ENCODE measurements at regions not wholly inside any gene's neighbourhood (a gene's known extent, or its start where the extent isn't known, plus 50 kb on each side); places are given as distances from the start of the nearest gene placed in this dataset.

GRCh38 chr20:52011093-52011492, 180.5 kb downstream of the ZFP64 start:
- Mint-ChIP-seq H3K9me3 (ENCODE audit: low read depth) (peaks cover 10% of the 10 kb centered on the region), H3K4me3 (ENCODE audit: unreplicated experiment) (no peak overlapping the region), H3K36me3 (ENCODE audit: low read depth) (peaks cover 3% of the 10 kb centered on the region), H3K27ac (ENCODE audit: unreplicated experiment) (no peak overlapping the region), H3K4me1 (ENCODE audit: low read depth) (no peaks in the 10 kb centered on the region), H3K27me3 (ENCODE audit: low read depth) (no peaks in the 10 kb centered on the region)
- DNase-seq (ENCODE audit: low spot score), result no peak
- TF ChIP-seq, protein P1, sequence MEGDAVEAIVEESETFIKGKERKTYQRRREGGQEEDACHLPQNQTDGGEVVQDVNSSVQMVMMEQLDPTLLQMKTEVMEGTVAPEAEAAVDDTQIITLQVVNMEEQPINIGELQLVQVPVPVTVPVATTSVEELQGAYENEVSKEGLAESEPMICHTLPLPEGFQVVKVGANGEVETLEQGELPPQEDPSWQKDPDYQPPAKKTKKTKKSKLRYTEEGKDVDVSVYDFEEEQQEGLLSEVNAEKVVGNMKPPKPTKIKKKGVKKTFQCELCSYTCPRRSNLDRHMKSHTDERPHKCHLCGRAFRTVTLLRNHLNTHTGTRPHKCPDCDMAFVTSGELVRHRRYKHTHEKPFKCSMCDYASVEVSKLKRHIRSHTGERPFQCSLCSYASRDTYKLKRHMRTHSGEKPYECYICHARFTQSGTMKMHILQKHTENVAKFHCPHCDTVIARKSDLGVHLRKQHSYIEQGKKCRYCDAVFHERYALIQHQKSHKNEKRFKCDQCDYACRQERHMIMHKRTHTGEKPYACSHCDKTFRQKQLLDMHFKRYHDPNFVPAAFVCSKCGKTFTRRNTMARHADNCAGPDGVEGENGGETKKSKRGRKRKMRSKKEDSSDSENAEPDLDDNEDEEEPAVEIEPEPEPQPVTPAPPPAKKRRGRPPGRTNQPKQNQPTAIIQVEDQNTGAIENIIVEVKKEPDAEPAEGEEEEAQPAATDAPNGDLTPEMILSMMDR (IDR thresholded peaks at IDR 0.05), result no peak

- Mint-ChIP-seq H3K36me3 (ENCODE audit: low read depth) (peaks cover 3% of the 10 kb centered on the region), H3K27me3 (ENCODE audit: low read depth) (no peaks in the 10 kb centered on the region), H3K4me3 (ENCODE audit: unreplicated experiment) (no peak overlapping the region), H3K27ac (ENCODE audit: unreplicated experiment) (no peak overlapping the region), H3K4me1 (ENCODE audit: low read depth) (no peaks in the 10 kb centered on the region), H3K9me3 (ENCODE audit: low read depth) (peaks cover 10% of the 10 kb centered on the region)
- TF ChIP-seq, protein P1 (IDR thresholded peaks at IDR 0.05), result no peak
- no peak for DNase-seq (ENCODE audit: low spot score)
Observed at GRCh38 chr20:52010541-52010940, 181.0 kb downstream of the ZFP64 start.

DNA sequence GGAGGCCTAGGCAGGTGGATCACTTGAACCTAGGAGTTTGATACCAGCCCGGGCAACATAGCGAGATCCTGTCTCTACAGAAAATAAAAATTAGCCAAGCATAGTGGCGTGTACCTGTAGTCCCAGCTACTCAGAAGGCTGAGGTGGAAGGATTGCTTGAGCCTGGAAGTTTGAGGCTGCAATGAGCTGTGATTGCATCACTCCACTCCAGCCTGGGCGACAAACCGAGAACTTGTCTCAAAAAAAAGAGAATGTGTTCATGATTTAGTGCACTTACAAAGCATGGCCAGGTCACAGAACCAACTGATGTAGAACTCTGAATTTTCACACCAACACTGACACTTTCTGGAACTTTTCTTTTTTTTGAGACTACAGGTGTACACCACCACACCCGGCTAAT, 182.7 kb downstream of the ZFP64 start:
- TF ChIP-seq, protein P1 (IDR thresholded peaks at IDR 0.05), result no peak
- no peak overlapping the region for H3K27ac Mint-ChIP-seq (ENCODE audit: unreplicated experiment)
- no peaks in the 10 kb centered on the region for H3K27me3 Mint-ChIP-seq (ENCODE audit: low read depth)
- H3K36me3 Mint-ChIP-seq (ENCODE audit: low read depth), result peaks cover 3% of the 10 kb centered on the region
- H3K4me1 Mint-ChIP-seq (ENCODE audit: low read depth), result peaks cover 6% of the 10 kb centered on the region
- peaks cover 12% of the 10 kb centered on the region for H3K9me3 Mint-ChIP-seq (ENCODE audit: low read depth)
- H3K4me3 Mint-ChIP-seq (ENCODE audit: unreplicated experiment), result no peak overlapping the region
- DNase-seq (ENCODE audit: low spot score), result no peak

- DNase-seq (ENCODE audit: low spot score), result no peak
- Mint-ChIP-seq H3K27ac (ENCODE audit: unreplicated experiment) (no peak overlapping the region), H3K36me3 (ENCODE audit: low read depth) (no peaks in the 10 kb centered on the region), H3K4me1 (ENCODE audit: low read depth) (peaks cover 6% of the 10 kb centered on the region), H3K4me3 (ENCODE audit: unreplicated experiment) (no peak overlapping the region), H3K9me3 (ENCODE audit: low read depth) (peaks cover 2% of the 10 kb centered on the region), H3K27me3 (ENCODE audit: low read depth) (no peaks in the 10 kb centered on the region)
- TF ChIP-seq, protein P1 (IDR thresholded peaks at IDR 0.05), result no peak
Observed at GRCh38 chr20:52004715-52005114, 186.9 kb downstream of the ZFP64 start.

- no peaks in the 10 kb centered on the region for H3K36me3 Mint-ChIP-seq (ENCODE audit: low read depth)
- no peak overlapping the region for H3K27ac Mint-ChIP-seq (ENCODE audit: unreplicated experiment)
- no peak for DNase-seq (ENCODE audit: low spot score)
- peaks cover 6% of the 10 kb centered on the region for H3K4me1 Mint-ChIP-seq (ENCODE audit: low read depth)
- H3K27me3 Mint-ChIP-seq (ENCODE audit: low read depth), result no peaks in the 10 kb centered on the region
- H3K4me3 Mint-ChIP-seq (ENCODE audit: unreplicated experiment), result no peak overlapping the region
- H3K9me3 Mint-ChIP-seq (ENCODE audit: low read depth), result peaks cover 2% of the 10 kb centered on the region
- TF ChIP-seq, protein P1 (IDR thresholded peaks at IDR 0.05), result no peak
Observed at GRCh38 chr20:52004018-52004417, 187.6 kb downstream of the ZFP64 start.

All from chondrocyte (in vitro differentiated cells).